HepG2 (cell line): ENCODE measurements at regions not wholly inside any gene's neighbourhood (a gene's known extent, or its start where the extent isn't known, plus 50 kb on each side); places are given as distances from the start of the nearest gene placed in this dataset.
A peak's percentile ranks its signal among the peaks of the same experiment; 100 is the strongest.

ENCODE experiments used
- ATAC-seq: fragments of 200-7000 bp; cut with Tn5 transposase; 3 replicates; pipeline ENCODE4 v1.9.1; 2020; ENCODE audit warnings: mild to moderate bottlenecking, moderate library complexity
- BruUV-seq: library from RNA; stranded (reverse); fragments of 400-500 nt; replicated peaks from 2 replicates; lab custom pipeline; 2021; lab: Mats Ljungman, UMichigan
- CTCF ChIA-PET: fragments of 300-600 bp; formaldehyde crosslinking; extraction: SDS; loops from one replicate; lab custom pipeline; 2021; ENCODE audit warnings: low total read pairs, inconsistent platforms, low intra/inter-chr PET ratio; lab: Yijun Ruan, JAX
- POLR2A ChIA-PET: fragments of 350-600 bp; sonication (Branson Sonifier 250); formaldehyde crosslinking; loops from one replicate; lab custom pipeline; 2020; ENCODE audit warnings: antibody characterized with exemption, inconsistent platforms; lab: Yijun Ruan, JAX
- DNase-seq: peaks from one replicate; pipeline ENCODE4 v3.0.0-alpha.2; 2015; ENCODE audit warnings: low spot score
- FAIRE-seq: peaks from 3 replicates; lab custom pipeline; 2011; peaks lifted over from hg19 to GRCh38; lab: Jason Lieb, UNC
- H2AFZ ChIP-seq: one replicate; pipeline ENCODE4 v1.6.1; 2011; ENCODE audit warnings: low read length, inconsistent platforms
- H3K27ac ChIP-seq: fragments of 300-600 bp; 3 replicates; pipeline ENCODE4 v1.8.0; 2011; ENCODE audit warnings: mixed run types, mild to moderate bottlenecking, mixed read lengths, low read length, inconsistent platforms; ENCODE audit not compliant: insufficient read depth; ENCODE audit errors: extremely low read length
- H3K27me3 ChIP-seq, 2 experiments: fragments of 200-600 bp in 1 of 2; 2 replicates in 1 of 2; 3 replicates in 1 of 2; pipeline versions ENCODE4 v1.6.0 to v1.8.0; 2011; ENCODE audit warnings: low read length in 2 of 2, mild to moderate bottlenecking in 2 of 2, moderate library complexity in 2 of 2, inconsistent platforms in 1 of 2; ENCODE audit not compliant: insufficient read depth in 2 of 2, control insufficient read depth in 1 of 2
- H3K36me3 ChIP-seq, 2 experiments: fragments of 200-600 bp in 1 of 2; replicated peaks in 1 of 2; 2 replicates in 1 of 2; 3 replicates in 1 of 2; pipeline versions ENCODE4 v1.5.1 to v1.8.0; 2011; ENCODE audit warnings: low read length in 2 of 2, inconsistent platforms in 1 of 2; ENCODE audit not compliant: insufficient read depth in 2 of 2, control insufficient read depth in 1 of 2
- H3K4me1 ChIP-seq: 2 replicates; pipeline ENCODE4 v1.5.1; 2012; ENCODE audit warnings: low read length, inconsistent platforms; ENCODE audit not compliant: insufficient read depth
- H3K4me2 ChIP-seq: 2 replicates; pipeline ENCODE4 v1.6.0; 2011; ENCODE audit warnings: low read depth, low read length, inconsistent platforms
- H3K4me3 ChIP-seq, 3 experiments: fragments of 200-600 bp in 1 of 3; sonication (generic), shearing (Covaris generic) in 1 of 3; replicated peaks in 1 of 3; 2 replicates each; pipeline ENCODE4 v1.5.1; 2011 to 2016; ENCODE audit warnings: low read length in 3 of 3, inconsistent platforms in 2 of 3, low read depth in 2 of 3, mild to moderate bottlenecking in 2 of 3, control low read depth in 1 of 3, mixed read lengths in 1 of 3; ENCODE audit not compliant: insufficient read depth in 1 of 3
- H3K79me2 ChIP-seq: one replicate; pipeline ENCODE4 v1.6.1; 2011; ENCODE audit warnings: low read length, inconsistent platforms; ENCODE audit not compliant: insufficient read depth
- H3K9ac ChIP-seq: 2 replicates; pipeline ENCODE4 v1.6.0; 2011; ENCODE audit warnings: mild to moderate bottlenecking, low read depth, low read length, inconsistent platforms; ENCODE audit not compliant: insufficient read depth
- H3K9me3 ChIP-seq: 2 replicates; pipeline ENCODE4 v1.5.1; 2012; ENCODE audit warnings: mild to moderate bottlenecking, low read length
- H4K20me1 ChIP-seq: 2 replicates; pipeline ENCODE4 v1.6.0; 2011; ENCODE audit warnings: inconsistent platforms, mild to moderate bottlenecking, low read length, moderate library complexity; ENCODE audit not compliant: insufficient read depth
- ARNT2 ChIP-seq: sonication (generic); formaldehyde crosslinking; IDR thresholded peaks from 2 replicates; pipeline ENCODE4 v1.8.0; 2022; ENCODE audit warnings: mild to moderate bottlenecking, low read depth, missing genetic modification reagents, moderate library complexity
- CCDC6 ChIP-seq: sonication (generic); formaldehyde crosslinking; IDR thresholded peaks from 2 replicates; pipeline ENCODE4 v1.8.1; 2022; ENCODE audit warnings: mild to moderate bottlenecking, missing genetic modification reagents, moderate library complexity
- CENPT ChIP-seq: sonication (generic); formaldehyde crosslinking; IDR thresholded peaks from 2 replicates; pipeline ENCODE4 v1.8.0; 2022; ENCODE audit warnings: low read depth, mild to moderate bottlenecking, moderate library complexity, missing genetic modification reagents
- HMG20B ChIP-seq: conservative IDR thresholded peaks from 2 replicates; pipeline ENCODE4 v1.6.1; 2016; ENCODE audit warnings: missing genetic modification reagents, missing compliant biosample characterization
- HNRNPUL1 ChIP-seq: fragments of 200-400 bp; formaldehyde crosslinking; IDR thresholded peaks from 2 replicates; pipeline ENCODE4 v1.6.1; 2017; ENCODE audit warnings: low read depth, mild to moderate bottlenecking, low read length, moderate library complexity
- MAFF ChIP-seq: IDR thresholded peaks from 2 replicates; pipeline ENCODE4 v1.6.1; 2011; ENCODE audit warnings: low read depth, low read length, improper control_type of control experiment
- MAFK ChIP-seq, 2 experiments: IDR thresholded peaks in 1 of 2; conservative IDR thresholded peaks in 1 of 2; 2 replicates each; pipeline ENCODE4 v1.6.1; 2011; ENCODE audit warnings: improper control_type of control experiment in 2 of 2, low read length in 2 of 2
- NCOA5 ChIP-seq: sonication (generic); formaldehyde crosslinking; IDR thresholded peaks from 2 replicates; pipeline ENCODE4 v1.4.0; 2020; ENCODE audit warnings: missing genetic modification reagents
- SRSF4 ChIP-seq: fragments of 200-400 bp; formaldehyde crosslinking; IDR thresholded peaks from one replicate; pipeline ENCODE4 v1.6.1; 2018; ENCODE audit warnings: mild to moderate bottlenecking, low read depth, low read length, moderate library complexity; ENCODE audit not compliant: poor library complexity, severe bottlenecking
- YY1 ChIP-seq: IDR thresholded peaks from 2 replicates; pipeline ENCODE4 v1.6.1; 2011; ENCODE audit warnings: low read length, low read depth, moderate library complexity, mild to moderate bottlenecking; ENCODE audit not compliant: insufficient read depth, insufficient replicate concordance
- ZBTB1 ChIP-seq: sonication (generic); formaldehyde crosslinking; IDR thresholded peaks from 2 replicates; pipeline ENCODE4 v1.4.0; 2020; ENCODE audit warnings: missing genetic modification reagents, borderline replicate concordance
- ZFY ChIP-seq: sonication (generic); formaldehyde crosslinking; IDR thresholded peaks from 2 replicates; pipeline ENCODE4 v1.4.0; 2020; ENCODE audit warnings: missing genetic modification reagents
- ZNF251 ChIP-seq: sonication (generic); formaldehyde crosslinking; IDR thresholded peaks from 2 replicates; pipeline ENCODE4 v1.9.0; 2021; ENCODE audit warnings: mild to moderate bottlenecking, missing genetic modification reagents
- ZNF335 ChIP-seq: sonication (generic); formaldehyde crosslinking; IDR thresholded peaks from 2 replicates; pipeline ENCODE4 v1.4.0; 2020; ENCODE audit warnings: missing genetic modification reagents
- WGBS: methylation state at CpG from one replicate; pipeline ENCODE4 v1.1.6; 2017; ENCODE audit warnings: low lambda C conversion rate; 5-methylcytosine and 5-hydroxymethylcytosine counted together
- in situ Hi-C: cut with HindIII; loops from 2 replicates; pipeline ENCODE4 v1.10.0; 2017; ENCODE audit warnings: low pct_unique_long_range_greater_than_20kb; ENCODE audit not compliant: extremely low pct_ligation_motif_present
- intact Hi-C: fragments of 100-400 bp; cut with micrococcal nuclease; formaldehyde crosslinking; loops from one replicate; pipeline ENCODE4 v1.10.0; 2022; ENCODE audit not compliant: unreplicated experiment
- TF ChIP-seq, protein P1 (sequence below): sonication (generic); formaldehyde crosslinking; IDR thresholded peaks from 2 replicates; pipeline ENCODE4 v1.4.0; 2020; ENCODE audit warnings: mild to moderate bottlenecking, missing genetic modification reagents
- TF ChIP-seq, protein P2 (sequence below): IDR thresholded peaks from 2 replicates; pipeline ENCODE4 v1.6.1; 2016; ENCODE audit warnings: mild to moderate bottlenecking

DNA sequence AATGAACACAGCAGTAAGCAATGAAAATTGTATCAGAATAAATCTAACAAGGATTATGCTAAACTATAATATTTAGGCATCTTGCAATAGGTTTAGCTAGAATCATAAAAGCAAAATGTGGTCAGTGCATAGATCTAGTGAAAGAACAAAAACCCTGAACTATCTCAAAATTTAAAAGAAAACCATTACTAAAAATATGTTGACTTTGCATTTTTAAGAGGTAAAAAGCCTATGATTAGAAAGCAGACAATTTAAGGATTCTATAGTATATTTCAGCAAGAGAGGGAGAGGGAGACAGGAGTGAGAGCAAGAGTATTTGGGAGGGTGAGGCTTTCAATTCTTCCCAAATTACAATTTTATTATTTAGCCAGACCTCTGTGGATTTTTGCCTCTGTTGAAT is 219.4 kb downstream of the TTLL7 start:
- Histone ChIP-seq H3K4me1 (no peaks in the 10 kb centered on the region), H4K20me1 (no peaks in the 10 kb centered on the region), H3K27ac (no peak overlapping the region), H3K27me3 (no peaks in the 10 kb centered on the region; a peak in 1 of 5 replicates), H3K9me3 (peaks cover 17% of the 10 kb centered on the region; the same call in 1 of the 2 replicates), H3K36me3 (no peaks in the 10 kb centered on the region), H3K4me3 (no peak overlapping the region), H2AFZ (no peak overlapping the region), H3K4me2 (no peak overlapping the region), H3K9ac (no peak overlapping the region), H3K79me2 (no peaks in the 10 kb centered on the region)
- no TSS peak for BruUV-seq
- in situ Hi-C loops (no loop called here), intact Hi-C loops (no loop called here)
- peak; percentile 81 for TF ChIP-seq MAFF
- TF ChIP-seq ZNF335 (CRISPR knock-in tag) = no peak
- peak; percentile 69 to 89 for TF ChIP-seq MAFK (conservative IDR thresholded peaks at IDR 0.05 in 1 of 2, IDR thresholded peaks at IDR 0.05 in 1 of 2; ENCODE audit: low read length in 2 of 2)
- no peak for TF ChIP-seq ZBTB1 (CRISPR knock-in tag)
- no peak for TF ChIP-seq CENPT (CRISPR knock-in tag)
- ATAC-seq (no peak), FAIRE-seq (no peak), DNase-seq (no peak)
- ChIA-PET CTCF (no interaction called here), POLR2A (no interaction called here)

DNA sequence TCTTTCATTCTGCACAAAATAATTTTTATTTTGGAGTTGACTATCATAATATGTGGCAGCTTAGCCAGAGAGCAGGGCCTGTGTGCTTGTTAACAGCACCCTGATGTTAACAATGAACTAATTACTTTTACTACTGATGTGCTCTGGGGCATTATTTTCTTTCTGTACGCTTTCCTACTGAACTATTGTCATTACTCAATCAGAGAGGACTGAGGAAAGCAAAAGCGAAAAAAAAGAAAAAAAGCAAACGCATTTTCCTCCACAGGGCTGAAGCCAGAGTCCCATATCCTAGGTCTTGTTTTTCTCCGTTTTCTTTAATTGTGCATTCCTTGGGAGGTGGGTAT is 221.2 kb downstream of the TTLL7 start:
- DNase-seq = no peak
- WGBS = 27% methylated on average over 4 of the region's 4 CpGs
- no peaks in the 10 kb centered on the region; a peak in 1 of 5 replicates for H3K27me3 ChIP-seq
- no peaks in the 10 kb centered on the region for H3K79me2 ChIP-seq
- POLR2A ChIA-PET = no interaction called here
- no peak overlapping the region for H3K9ac ChIP-seq
- no peak overlapping the region for H3K27ac ChIP-seq
- intact Hi-C loops (no loop called here), in situ Hi-C loops (no loop called here)
- no peak overlapping the region for H2AFZ ChIP-seq
- no peak overlapping the region for H3K4me2 ChIP-seq
- peaks cover 19% of the 10 kb centered on the region; the same call in 1 of the 2 replicates for H3K9me3 ChIP-seq
- no peaks in the 10 kb centered on the region for H3K4me1 ChIP-seq
- CTCF ChIA-PET = no interaction called here
- no peaks in the 10 kb centered on the region for H3K36me3 ChIP-seq
- no peak for FAIRE-seq
- ATAC-seq = no peak
- H3K4me3 ChIP-seq = no peak overlapping the region
- H4K20me1 ChIP-seq = no peaks in the 10 kb centered on the region
- BruUV-seq = no TSS peak
- TF ChIP-seq, protein P1, sequence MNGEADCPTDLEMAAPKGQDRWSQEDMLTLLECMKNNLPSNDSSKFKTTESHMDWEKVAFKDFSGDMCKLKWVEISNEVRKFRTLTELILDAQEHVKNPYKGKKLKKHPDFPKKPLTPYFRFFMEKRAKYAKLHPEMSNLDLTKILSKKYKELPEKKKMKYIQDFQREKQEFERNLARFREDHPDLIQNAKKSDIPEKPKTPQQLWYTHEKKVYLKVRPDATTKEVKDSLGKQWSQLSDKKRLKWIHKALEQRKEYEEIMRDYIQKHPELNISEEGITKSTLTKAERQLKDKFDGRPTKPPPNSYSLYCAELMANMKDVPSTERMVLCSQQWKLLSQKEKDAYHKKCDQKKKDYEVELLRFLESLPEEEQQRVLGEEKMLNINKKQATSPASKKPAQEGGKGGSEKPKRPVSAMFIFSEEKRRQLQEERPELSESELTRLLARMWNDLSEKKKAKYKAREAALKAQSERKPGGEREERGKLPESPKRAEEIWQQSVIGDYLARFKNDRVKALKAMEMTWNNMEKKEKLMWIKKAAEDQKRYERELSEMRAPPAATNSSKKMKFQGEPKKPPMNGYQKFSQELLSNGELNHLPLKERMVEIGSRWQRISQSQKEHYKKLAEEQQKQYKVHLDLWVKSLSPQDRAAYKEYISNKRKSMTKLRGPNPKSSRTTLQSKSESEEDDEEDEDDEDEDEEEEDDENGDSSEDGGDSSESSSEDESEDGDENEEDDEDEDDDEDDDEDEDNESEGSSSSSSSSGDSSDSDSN (CRISPR knock-in tag) = no peak
- TF ChIP-seq NCOA5 (CRISPR knock-in tag) (no peak), ZNF251 (CRISPR knock-in tag) (no peak), YY1 (no peak), SRSF4 (no peak), CCDC6 (no peak), HMG20B (no peak), ARNT2 (CRISPR knock-in tag) (no peak), ZFY (CRISPR knock-in tag) (no peak), HNRNPUL1 (no peak)
- TF ChIP-seq, protein P2, sequence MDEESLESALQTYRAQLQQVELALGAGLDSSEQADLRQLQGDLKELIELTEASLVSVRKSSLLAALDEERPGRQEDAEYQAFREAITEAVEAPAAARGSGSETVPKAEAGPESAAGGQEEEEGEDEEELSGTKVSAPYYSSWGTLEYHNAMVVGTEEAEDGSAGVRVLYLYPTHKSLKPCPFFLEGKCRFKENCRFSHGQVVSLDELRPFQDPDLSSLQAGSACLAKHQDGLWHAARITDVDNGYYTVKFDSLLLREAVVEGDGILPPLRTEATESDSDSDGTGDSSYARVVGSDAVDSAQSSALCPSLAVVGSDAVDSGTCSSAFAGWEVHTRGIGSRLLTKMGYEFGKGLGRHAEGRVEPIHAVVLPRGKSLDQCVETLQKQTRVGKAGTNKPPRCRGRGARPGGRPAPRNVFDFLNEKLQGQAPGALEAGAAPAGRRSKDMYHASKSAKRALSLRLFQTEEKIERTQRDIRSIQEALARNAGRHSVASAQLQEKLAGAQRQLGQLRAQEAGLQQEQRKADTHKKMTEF (CRISPR knock-in tag) = no peak
